NOMO-1 (cell line): ENCODE measurements at regions not wholly inside any gene's neighbourhood (a gene's known extent, or its start where the extent isn't known, plus 50 kb on each side); places are given as distances from the start of the nearest gene placed in this dataset.

Source experiments
- DNase-seq, 2 experiments: peaks; one replicate each; lab custom pipeline; 2025; ENCODE audit not compliant: unreplicated experiment in 2 of 2; lab: John Stamatoyannopoulos, UW

- DNase-seq, result no peak
Measured at GRCh38 chr2:125837128-125837527, 818.8 kb upstream of the GYPC start.

DNA sequence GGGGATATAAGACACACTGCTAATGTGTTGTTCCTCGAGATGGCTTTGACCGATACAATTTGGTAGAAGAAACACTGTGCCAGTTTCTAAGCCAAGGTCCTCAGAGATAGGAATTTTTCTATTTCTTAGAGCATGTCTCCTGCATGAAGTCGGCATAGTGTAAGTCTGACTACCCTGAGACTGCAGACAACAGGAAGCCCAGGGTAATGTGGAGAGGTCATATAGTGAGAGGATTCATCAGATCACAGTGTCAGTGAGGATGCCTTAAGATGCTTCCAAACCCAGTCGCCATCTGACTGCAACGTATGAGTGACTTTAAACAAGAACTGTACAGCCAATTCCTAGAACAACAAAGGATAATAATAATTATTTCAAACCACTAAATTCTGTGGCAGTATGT, 818.3 kb upstream of the GYPC start:
- DNase-seq, result no peak

DNA sequence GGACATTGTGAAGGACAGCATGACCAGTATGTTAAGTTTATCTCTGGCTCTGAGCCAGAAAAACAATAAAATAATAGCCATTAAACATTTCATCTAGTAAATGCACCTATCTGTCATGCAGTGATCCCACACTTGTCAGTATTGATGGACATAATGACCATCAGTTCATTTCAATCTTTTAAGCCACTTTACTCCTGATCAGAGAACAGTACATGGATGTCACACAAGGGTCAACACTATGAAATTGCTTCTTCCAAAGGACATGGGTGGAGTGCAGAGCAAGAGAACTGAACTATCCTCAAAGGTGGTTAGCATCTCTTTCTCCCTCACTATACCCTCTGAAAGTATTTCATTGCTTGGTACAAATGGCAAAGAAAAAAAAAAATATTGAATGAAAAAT, 816.0 kb upstream of the GYPC start:
- no peak for DNase-seq

- no peak for DNase-seq
Measured at GRCh38 chr2:125842041-125842440, 813.9 kb upstream of the GYPC start.

DNA sequence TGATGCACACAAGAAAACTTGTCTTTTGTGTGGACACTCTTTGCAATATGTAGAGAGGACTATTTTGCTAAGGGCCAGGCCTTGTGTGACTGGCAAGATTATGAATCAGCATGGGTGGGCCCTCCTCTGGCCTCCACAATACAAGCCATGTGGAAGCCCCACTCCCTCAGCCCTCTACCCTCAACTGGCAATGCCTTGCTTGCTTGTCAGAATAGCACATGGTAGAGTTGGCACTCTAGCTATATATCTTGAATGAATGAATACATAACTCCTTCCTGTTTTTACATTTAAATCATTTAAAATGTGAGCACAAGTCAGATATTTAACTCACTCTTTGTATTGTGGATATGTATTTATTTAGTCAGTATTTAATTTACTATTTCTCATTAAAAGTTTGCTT, 805.4 kb upstream of the GYPC start:
- DNase-seq, result no peak

DNA sequence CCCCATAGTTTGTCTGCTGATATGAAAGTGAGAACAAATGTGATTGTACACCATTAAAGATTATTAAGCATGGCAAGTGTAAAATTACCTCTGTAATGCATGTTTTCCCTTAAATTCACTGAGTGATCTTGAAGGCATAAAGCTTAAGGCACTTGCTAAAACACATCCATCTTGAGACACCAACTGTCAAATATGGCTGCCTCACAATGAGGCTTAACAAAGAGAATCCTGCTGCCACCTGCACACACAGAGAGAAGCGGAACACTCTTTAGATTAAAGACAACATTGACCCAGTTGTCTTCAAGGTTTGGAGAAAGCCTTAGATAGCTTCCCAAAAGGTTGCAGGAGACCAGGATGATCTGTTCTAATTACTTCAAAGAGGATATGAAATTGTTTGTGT, 803.6 kb upstream of the GYPC start:
- DNase-seq, result no peak

DNA sequence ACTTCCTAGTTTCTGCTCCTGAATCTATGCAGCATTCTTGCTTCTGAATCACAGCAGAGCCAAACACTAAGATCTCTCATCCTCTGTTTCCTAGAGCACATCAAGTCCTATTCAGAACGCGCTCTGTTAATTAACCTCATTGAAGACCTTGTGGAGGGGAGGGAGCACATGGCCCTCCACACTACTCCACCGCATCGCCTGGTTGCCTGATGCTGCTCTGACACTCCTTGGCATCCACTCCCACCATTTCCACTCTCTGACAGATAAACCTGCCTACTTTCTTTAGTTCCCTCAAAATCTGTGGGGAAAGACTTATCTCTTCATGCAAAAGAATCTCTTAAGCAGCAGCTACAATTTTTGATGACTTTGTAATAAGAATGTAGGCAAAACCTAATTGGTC, 802.3 kb upstream of the GYPC start:
- DNase-seq, result no peak

GRCh38 chr2:125855204-125855603, 800.8 kb upstream of the GYPC start:
- no peak for DNase-seq

- no peak for DNase-seq
Measured at GRCh38 chr2:125857971-125858794, 797.8 kb upstream of the GYPC start.

- no peak for DNase-seq
Measured at GRCh38 chr2:125861461-125861860, 794.5 kb upstream of the GYPC start.

GRCh38 chr2:125867908-125868307, 788.0 kb upstream of the GYPC start:
- no peak for DNase-seq

GRCh38 chr2:125870264-125870663, 785.7 kb upstream of the GYPC start:
- DNase-seq, result no peak

DNA sequence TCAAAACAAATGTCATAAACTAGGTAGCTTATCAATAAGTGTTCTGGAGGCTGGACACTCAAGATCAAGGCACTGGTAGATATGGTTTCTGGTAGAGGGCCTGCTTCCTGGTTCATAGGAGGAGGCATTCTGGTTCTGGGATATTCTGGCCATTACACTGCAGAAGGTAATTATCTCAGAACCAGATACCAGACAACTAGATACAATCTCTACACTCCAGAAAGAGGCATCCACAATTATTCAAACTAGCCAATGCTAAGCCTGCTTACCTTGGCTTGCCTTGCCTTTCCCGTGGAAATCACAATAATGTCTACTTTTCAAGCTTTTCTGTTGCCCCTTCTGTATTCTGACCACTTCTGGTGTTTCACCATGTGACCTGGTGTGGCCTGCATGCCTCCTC, 785.2 kb upstream of the GYPC start:
- DNase-seq, result no peak

DNA sequence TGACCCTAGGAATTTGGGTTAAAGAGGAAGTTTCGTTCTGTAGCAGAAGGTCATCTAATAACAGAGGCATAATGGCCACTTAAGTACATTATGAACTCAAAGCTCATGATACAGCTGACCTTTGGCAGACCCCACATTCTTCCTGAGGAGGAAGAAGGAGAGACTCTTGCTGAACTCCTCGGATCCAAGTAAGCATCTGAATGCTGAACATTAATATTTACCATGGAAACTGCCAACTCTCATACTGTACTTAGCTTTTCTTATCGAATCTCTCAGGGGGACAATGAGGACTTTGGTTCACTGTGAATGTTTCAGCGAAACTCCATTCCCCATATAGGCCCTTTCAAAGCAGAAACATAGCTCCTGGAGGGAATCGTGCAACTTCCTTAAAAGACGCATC, 781.4 kb upstream of the GYPC start:
- DNase-seq, result no peak

- DNase-seq, result no peak
Measured at GRCh38 chr2:125885340-125885739, 770.6 kb upstream of the GYPC start.

DNA sequence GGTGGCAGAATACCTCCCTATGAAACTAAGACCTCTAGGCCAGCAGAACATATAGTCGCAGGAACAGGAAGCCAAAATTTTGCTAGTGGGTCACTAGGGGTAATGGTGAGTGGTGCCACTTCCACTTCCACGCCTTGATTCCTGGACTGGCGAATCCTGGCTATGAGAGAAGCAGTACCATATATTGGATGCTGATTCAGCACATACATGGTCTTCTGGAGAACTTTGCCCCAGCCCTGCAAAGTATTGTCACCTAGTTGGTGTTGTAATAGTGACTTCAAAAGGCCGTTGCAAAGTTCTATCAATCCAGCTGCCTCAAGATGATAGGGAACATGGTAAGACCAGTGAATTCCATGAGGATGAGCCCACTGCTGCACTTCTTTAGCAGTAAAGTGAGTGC, 769.8 kb upstream of the GYPC start:
- no peak for DNase-seq

DNA sequence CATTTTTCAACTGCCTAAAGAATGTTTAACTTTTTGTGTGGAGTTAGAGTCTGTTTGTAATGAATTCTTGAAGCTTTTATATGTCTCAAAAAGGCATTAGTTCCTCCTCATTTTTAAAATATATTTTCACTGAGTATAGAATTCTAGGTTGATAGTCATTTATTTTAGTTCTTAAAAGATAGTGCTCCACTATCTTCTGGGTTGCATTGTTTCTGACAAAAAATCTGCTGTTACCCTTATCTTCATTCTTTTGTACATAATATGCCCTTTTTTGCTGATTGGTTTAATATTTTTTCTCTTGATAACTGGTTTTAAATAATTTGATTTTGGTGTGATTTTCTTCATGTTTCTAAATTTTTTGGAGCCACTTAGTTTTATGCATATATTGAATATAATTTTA, 754.7 kb upstream of the GYPC start:
- DNase-seq, result no peak

GRCh38 chr2:125925891-125926546, 729.9 kb upstream of the GYPC start:
- DNase-seq, result no peak

DNA sequence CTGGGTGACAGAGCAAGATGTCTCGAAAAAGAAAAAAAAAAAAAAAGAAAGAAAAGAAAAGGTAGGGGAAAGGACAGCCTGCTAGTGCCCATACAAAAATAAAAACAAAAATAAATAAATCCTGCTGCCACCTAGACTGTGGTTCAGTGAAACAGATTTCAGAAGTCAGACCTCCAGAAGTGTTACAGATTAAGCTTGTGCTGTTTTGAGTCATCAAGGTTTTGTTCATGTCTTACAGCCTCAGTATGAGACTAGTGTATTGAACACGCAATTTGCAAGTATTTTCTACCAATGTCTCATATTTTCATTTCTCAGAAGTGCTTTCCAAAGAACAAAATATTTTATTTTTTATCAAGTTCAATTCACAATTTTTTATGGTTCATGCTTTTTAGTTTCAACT, 720.4 kb upstream of the GYPC start:
- no peak for DNase-seq

DNA sequence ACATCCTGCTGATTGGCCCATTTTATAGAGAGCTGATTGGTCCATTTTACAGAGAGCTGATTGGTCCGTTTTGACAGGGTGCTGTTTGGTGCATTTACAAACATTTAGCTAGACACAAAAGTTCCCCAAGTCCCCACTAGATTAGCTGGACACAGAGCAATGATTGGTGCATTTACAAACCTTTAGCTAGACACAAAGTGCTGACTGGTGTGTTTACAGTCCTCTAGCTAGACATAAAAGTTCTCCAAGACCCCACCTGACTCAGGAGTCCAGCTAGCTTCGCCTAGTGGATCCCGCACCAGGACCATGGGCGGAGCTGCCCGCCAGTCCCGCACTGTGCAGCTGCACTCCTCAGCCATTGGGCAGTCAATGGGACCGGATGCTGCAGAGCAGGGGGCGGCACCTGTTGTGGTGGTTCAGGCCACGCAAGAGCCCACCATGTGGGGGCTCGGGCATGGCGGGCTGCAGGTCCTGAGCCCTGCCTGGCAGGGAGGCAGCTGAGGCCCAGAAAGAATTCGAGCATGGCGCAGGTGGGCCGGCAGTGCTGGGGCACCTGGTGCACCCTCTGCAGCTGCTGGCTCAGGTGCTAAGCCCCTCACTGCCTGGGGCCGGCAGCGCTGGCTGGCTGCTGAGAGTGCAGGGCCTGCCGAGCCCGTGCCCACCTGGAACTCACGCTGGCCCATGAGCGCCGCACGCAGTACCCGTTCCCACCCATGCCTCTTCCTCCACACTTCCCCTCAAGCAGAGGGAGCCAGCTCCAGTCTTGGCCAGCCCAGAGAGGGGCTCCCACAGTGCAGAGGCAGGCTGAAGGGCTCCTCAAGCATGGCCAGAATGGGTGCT, 713.2 kb upstream of the GYPC start:
- no peak for DNase-seq

GRCh38 chr2:125959047-125959446, 696.9 kb upstream of the GYPC start:
- DNase-seq, result no peak

- no peak for DNase-seq
Measured at GRCh38 chr2:125961739-125962138, 694.2 kb upstream of the GYPC start.
